ENCODE measurements at regions not wholly inside any gene's neighbourhood (a gene's known extent, or its start where the extent isn't known, plus 50 kb on each side); places are given as distances from the start of the nearest gene placed in this dataset.

DNA sequence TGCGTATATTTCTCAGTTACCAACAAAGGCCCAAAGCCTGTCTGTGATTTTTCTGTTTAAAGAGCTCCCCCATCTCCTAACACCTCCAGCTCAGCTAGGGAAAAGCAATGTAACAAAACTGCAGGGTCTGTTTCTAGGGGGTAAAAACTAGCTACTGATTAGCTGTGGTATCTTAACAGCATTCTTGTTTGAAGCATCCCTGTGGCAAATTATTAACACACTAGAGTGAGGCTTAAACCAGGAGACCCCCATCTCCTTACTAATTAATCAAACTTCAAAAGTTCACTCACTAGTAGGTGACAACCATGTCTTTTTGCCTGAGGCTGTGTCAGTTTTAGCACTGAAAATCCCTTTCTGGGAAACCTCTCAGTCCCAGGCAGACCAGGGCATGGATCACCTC, 186.2 kb upstream of the PARD3B start:
- Histone ChIP-seq H3K27ac (ENCODE audit: low read depth, low read length) (no peak overlapping the region), H3K27me3 (ENCODE audit: control insufficient read depth, insufficient read depth, low read length) (no peaks in the 10 kb centered on the region), H3K4me1 (ENCODE audit: control insufficient read depth, insufficient read depth, low read length) (peaks cover 7% of the 10 kb centered on the region), H3K36me3 (ENCODE audit: control insufficient read depth, insufficient read depth, low read length) (no peaks in the 10 kb centered on the region), H3K4me3 (ENCODE audit: low read depth, low read length) (no peak overlapping the region), H3K9me3 (ENCODE audit: control insufficient read depth, insufficient read depth, low read length) (no peaks in the 10 kb centered on the region)
- WGBS (ENCODE audit: insufficient coverage): no CpG with 5 or more reads among the region's 1 CpG
- DNase-seq (ENCODE audit: low read depth in 4 of 6, low spot score in 6 of 6): no peak

DNA sequence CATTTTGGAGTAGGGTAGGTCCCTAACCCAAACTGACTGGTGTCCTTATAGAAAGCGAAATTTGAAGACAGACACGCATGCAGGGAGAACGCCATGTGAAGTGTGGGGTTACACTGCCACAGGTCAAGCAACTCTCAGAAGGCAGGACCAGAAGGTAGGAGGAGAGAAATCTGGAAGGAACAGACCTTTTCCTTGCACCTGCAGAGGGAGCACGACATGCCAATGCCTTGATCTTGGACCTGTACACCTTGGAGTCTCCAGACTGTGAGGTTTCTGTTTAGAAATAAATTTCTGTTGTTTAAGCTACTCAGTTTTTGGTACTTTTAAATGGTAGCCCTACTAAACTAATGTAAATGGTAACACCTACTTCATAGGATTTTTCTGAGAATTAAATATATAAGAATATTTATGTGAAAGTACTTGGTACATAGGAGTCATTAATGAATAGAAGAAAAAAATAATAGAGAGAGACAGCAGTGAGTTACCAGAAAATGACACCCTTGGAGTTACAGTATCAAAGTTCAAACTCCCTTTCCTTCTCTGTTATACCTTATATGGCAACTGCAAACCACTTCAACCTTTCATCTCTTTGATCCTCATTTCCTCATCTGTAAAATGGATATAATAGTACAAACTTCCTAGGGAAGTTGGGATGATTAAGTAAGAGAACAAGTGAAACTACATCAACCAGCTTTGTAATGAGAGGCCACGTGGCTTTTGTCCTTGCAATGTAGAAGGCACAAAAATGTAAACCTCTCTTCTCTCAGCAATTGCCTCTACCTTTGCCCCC, 184.9 kb upstream of the PARD3B start:
- no peak for DNase-seq (ENCODE audit: low read depth in 4 of 6, low spot score in 6 of 6)
- Histone ChIP-seq H3K4me3 (ENCODE audit: low read depth, low read length) (no peak overlapping the region), H3K27ac (ENCODE audit: low read depth, low read length) (no peak overlapping the region), H3K9me3 (ENCODE audit: control insufficient read depth, insufficient read depth, low read length) (no peaks in the 10 kb centered on the region), H3K27me3 (ENCODE audit: control insufficient read depth, insufficient read depth, low read length) (no peaks in the 10 kb centered on the region), H3K36me3 (ENCODE audit: control insufficient read depth, insufficient read depth, low read length) (no peaks in the 10 kb centered on the region), H3K4me1 (ENCODE audit: control insufficient read depth, insufficient read depth, low read length) (peaks cover 7% of the 10 kb centered on the region)
- 100% methylated on average over 3 of the region's 5 CpGs for WGBS (ENCODE audit: insufficient coverage)

DNA sequence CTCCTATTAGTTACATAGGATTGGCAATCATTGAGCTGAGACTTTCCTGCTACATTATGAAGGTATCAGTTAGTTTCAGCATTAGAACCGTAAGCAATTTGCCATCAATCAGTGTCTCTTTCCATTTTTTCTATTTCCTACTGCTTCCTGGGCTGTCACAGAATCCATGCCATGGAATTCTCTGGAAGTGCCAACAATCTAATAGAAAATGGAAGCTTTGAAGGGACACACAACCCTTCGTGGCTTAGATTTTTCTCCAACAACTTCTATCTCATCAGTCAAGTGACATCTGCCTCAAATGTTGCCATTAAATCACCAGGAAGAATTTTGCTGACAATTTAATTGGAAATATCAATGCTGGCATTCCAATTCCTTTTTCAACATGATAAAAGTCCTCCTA, 183.5 kb upstream of the PARD3B start:
- no peaks in the 10 kb centered on the region for H3K27me3 ChIP-seq (ENCODE audit: control insufficient read depth, insufficient read depth, low read length)
- H3K27ac ChIP-seq (ENCODE audit: low read depth, low read length): no peak overlapping the region
- no peaks in the 10 kb centered on the region for H3K36me3 ChIP-seq (ENCODE audit: control insufficient read depth, insufficient read depth, low read length)
- peaks cover 7% of the 10 kb centered on the region for H3K4me1 ChIP-seq (ENCODE audit: control insufficient read depth, insufficient read depth, low read length)
- no peak overlapping the region for H3K4me3 ChIP-seq (ENCODE audit: low read depth, low read length)
- 80% methylated on average over 1 of the region's 2 CpGs for WGBS (ENCODE audit: insufficient coverage)
- DNase-seq (ENCODE audit: low read depth in 4 of 6, low spot score in 6 of 6): no peak
- H3K9me3 ChIP-seq (ENCODE audit: control insufficient read depth, insufficient read depth, low read length): no peaks in the 10 kb centered on the region

DNA sequence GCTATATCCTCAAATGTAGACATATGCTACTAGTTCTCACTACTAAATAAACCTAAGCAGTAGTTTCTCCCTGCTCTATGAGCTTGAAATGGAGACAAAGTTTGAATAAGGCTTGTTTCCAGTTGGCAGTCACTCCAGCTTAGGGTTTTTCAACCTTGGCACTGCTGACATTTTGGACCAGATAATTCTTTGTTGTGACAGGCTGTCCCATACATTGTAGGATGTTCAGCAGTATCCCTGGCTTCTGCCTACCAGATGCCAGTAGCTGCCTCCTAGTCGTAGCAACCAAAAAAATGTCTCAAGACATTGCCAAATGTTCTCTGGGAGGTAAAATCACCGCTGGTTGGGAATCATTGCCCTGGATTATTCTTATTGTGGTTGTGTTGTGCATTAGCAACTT, 182.7 kb upstream of the PARD3B start:
- Histone ChIP-seq H3K36me3 (ENCODE audit: control insufficient read depth, insufficient read depth, low read length) (no peaks in the 10 kb centered on the region), H3K27me3 (ENCODE audit: control insufficient read depth, insufficient read depth, low read length) (no peaks in the 10 kb centered on the region), H3K9me3 (ENCODE audit: control insufficient read depth, insufficient read depth, low read length) (no peaks in the 10 kb centered on the region), H3K4me3 (ENCODE audit: low read depth, low read length) (no peak overlapping the region), H3K4me1 (ENCODE audit: control insufficient read depth, insufficient read depth, low read length) (no peaks in the 10 kb centered on the region), H3K27ac (ENCODE audit: low read depth, low read length) (no peak overlapping the region)
- no CpG with 5 or more reads among the region's 2 CpGs for WGBS (ENCODE audit: insufficient coverage)
- peak in 2 of 6 donors; percentile 35 to 82 for DNase-seq (ENCODE audit: low read depth in 4 of 6, low spot score in 6 of 6)

DNA sequence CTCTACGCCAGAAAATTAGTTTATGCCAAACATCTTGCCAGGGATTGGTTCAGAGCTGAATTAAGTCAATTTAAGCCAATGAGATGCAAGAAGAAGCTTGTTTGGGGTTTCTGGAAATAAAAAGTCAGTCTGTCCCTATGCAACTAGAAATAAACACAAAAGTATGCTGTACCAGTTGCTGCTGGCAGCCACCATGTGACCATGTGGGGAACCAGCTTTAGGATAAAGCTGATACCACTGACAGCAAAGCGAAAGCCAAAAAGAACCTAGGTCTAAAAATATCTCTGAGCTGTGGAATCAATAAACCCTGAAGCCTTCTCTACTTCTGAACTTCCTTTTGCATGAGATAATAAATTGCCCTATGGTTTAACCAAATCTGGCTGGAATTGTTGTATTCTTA, 181.8 kb upstream of the PARD3B start:
- peak in 1 of 6 donors; percentile 85 for DNase-seq (ENCODE audit: low read depth in 4 of 6, low spot score in 6 of 6)
- no CpG with 5 or more reads among the region's 2 CpGs for WGBS (ENCODE audit: insufficient coverage)
- Histone ChIP-seq H3K4me3 (ENCODE audit: low read depth, low read length) (no peak overlapping the region), H3K36me3 (ENCODE audit: control insufficient read depth, insufficient read depth, low read length) (no peaks in the 10 kb centered on the region), H3K27me3 (ENCODE audit: control insufficient read depth, insufficient read depth, low read length) (no peaks in the 10 kb centered on the region), H3K27ac (ENCODE audit: low read depth, low read length) (no peak overlapping the region), H3K9me3 (ENCODE audit: control insufficient read depth, insufficient read depth, low read length) (no peaks in the 10 kb centered on the region), H3K4me1 (ENCODE audit: control insufficient read depth, insufficient read depth, low read length) (no peaks in the 10 kb centered on the region)

DNA sequence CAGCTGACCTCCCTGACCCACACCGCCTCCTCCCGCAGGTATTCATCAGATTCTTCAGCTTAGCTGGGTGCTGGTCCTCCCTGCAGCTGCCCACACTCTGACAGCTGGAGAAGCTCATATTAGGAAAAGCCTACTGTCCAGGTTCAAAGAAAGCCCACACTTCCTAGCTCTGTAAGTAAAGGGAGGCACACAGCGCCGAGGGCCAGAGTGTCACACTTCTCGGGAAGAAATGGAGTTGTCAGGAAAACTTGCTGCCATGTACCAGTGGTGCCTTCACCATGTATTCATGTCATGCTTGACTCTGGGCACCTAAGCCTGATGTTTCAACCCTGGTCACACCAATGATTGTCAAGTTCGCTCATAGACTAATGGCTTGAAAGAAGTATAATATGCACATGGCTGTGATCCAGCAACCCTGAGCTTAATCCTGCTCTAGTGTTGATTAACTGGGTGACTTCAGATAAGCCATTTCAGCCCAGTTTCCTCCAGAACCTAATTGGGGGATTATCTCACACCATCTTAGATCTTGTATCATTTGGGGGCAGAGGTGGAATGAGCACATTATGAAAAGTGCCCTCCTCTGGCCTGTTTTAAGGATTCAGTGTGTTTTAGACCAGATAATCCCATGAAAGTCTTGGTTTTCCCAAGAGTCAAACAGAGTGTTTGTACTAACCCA, 180.3 kb upstream of the PARD3B start:
- Histone ChIP-seq H3K27me3 (ENCODE audit: control insufficient read depth, insufficient read depth, low read length) (no peaks in the 10 kb centered on the region), H3K4me1 (ENCODE audit: control insufficient read depth, insufficient read depth, low read length) (no peaks in the 10 kb centered on the region), H3K27ac (ENCODE audit: low read depth, low read length) (no peak overlapping the region), H3K4me3 (ENCODE audit: low read depth, low read length) (no peak overlapping the region), H3K36me3 (ENCODE audit: control insufficient read depth, insufficient read depth, low read length) (no peaks in the 10 kb centered on the region), H3K9me3 (ENCODE audit: control insufficient read depth, insufficient read depth, low read length) (no peaks in the 10 kb centered on the region)
- WGBS (ENCODE audit: insufficient coverage): 98% methylated on average over 5 of the region's 6 CpGs
- no peak for DNase-seq (ENCODE audit: low read depth in 4 of 6, low spot score in 6 of 6)

DNA sequence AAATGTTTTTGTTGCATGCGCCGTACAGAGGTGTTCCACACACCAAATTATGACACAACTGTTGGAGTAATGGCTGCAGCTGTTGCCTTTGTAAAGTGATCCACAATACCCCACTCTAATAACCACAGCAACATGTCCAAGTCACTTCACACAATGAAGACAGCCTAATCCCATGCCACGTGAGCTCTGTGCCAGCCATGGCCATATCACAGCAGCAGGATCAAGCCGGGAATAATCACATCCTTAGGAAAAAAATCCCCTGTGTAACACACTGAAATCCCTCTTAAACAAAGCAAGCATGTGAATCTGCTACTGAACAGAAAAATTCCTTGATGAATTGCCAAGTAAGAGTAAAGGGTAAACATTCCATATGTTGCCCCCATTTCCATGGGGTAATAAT, 179.5 kb upstream of the PARD3B start:
- H3K9me3 ChIP-seq (ENCODE audit: control insufficient read depth, insufficient read depth, low read length): no peaks in the 10 kb centered on the region
- no CpG with 5 or more reads among the region's 4 CpGs for WGBS (ENCODE audit: insufficient coverage)
- no peak overlapping the region for H3K27ac ChIP-seq (ENCODE audit: low read depth, low read length)
- DNase-seq (ENCODE audit: low read depth in 4 of 6, low spot score in 6 of 6): no peak
- H3K27me3 ChIP-seq (ENCODE audit: control insufficient read depth, insufficient read depth, low read length): no peaks in the 10 kb centered on the region
- H3K4me1 ChIP-seq (ENCODE audit: control insufficient read depth, insufficient read depth, low read length): no peaks in the 10 kb centered on the region
- no peaks in the 10 kb centered on the region for H3K36me3 ChIP-seq (ENCODE audit: control insufficient read depth, insufficient read depth, low read length)
- H3K4me3 ChIP-seq (ENCODE audit: low read depth, low read length): no peak overlapping the region

DNA sequence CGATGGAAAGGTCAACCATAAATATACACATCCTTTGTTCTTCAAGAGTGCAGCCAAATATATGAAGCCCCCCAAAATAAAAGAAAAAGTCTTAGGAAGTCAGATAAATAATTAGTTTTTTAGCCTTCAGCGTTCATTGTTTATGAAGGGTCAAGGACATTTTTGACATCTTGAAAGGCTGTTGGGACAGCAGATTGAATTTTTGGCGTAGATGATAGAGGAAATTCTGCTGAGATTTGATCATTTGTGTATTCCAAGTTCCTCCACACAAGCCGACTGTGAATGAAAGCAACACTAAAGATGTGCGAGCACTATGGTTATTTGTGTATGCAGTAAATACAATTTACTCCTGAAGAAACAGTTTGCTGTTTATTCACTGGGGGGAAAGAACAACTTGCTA, 177.8 kb upstream of the PARD3B start:
- no peaks in the 10 kb centered on the region for H3K36me3 ChIP-seq (ENCODE audit: control insufficient read depth, insufficient read depth, low read length)
- H3K9me3 ChIP-seq (ENCODE audit: control insufficient read depth, insufficient read depth, low read length): no peaks in the 10 kb centered on the region
- DNase-seq (ENCODE audit: low read depth in 4 of 6, low spot score in 6 of 6): no peak
- no peaks in the 10 kb centered on the region for H3K4me1 ChIP-seq (ENCODE audit: control insufficient read depth, insufficient read depth, low read length)
- WGBS (ENCODE audit: insufficient coverage): 100% methylated on average over 1 of the region's 5 CpGs
- no peak overlapping the region for H3K4me3 ChIP-seq (ENCODE audit: low read depth, low read length)
- no peaks in the 10 kb centered on the region for H3K27me3 ChIP-seq (ENCODE audit: control insufficient read depth, insufficient read depth, low read length)
- H3K27ac ChIP-seq (ENCODE audit: low read depth, low read length): no peak overlapping the region

DNA sequence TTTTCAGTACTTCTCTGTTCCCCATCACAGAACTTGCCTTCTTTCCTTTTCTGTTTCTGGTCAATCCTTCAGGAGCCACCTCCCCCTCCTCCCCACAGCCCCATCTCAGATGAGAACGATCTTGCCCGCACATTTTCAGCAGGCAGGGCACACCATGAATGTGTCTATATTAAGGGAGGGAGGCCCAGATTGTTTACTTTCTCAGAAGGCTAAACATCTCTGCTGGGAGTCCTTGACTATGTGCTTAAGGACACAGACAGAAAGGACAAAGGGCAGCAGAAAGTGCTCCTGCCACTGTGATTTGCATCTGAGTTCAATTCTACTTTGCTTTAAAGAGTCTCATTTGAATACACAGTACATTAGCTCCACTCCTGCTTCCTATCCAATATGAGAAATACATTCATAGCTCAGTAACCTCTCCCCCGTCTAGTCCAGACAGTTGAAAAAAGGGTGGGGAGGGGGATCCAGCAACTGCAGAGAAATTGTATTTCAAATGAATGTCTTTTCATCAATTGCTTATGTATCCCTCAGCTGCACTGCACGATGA, 175.0 kb upstream of the PARD3B start:
- Histone ChIP-seq H3K36me3 (ENCODE audit: control insufficient read depth, insufficient read depth, low read length) (no peaks in the 10 kb centered on the region), H3K4me3 (ENCODE audit: low read depth, low read length) (no peak overlapping the region), H3K9me3 (ENCODE audit: control insufficient read depth, insufficient read depth, low read length) (no peaks in the 10 kb centered on the region), H3K4me1 (ENCODE audit: control insufficient read depth, insufficient read depth, low read length) (no peaks in the 10 kb centered on the region), H3K27me3 (ENCODE audit: control insufficient read depth, insufficient read depth, low read length) (no peaks in the 10 kb centered on the region), H3K27ac (ENCODE audit: low read depth, low read length) (no peak overlapping the region)
- peak in 1 of 6 donors; percentile 64 for DNase-seq (ENCODE audit: low read depth in 4 of 6, low spot score in 6 of 6)
- WGBS (ENCODE audit: insufficient coverage): no CpG with 5 or more reads among the region's 4 CpGs

DNA sequence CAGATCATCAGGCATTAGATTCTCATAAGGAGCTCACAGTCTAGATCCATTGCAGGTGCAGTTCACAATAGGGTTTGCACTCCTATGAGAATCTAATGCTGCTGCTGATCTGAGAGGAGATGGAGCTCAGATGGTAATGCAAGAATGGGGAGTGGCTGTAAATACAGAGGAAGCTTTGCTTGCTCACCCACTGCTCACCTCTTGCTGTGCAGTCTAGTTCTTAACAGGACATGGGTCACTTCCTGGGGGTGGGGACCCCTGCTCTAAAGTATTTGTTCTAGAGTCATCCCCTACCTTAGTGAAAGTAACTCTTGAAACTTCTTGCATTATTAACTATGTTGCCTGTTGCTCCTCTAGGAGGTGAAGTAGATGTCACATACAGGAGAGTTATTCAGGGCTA, 171.3 kb upstream of the PARD3B start:
- Histone ChIP-seq H3K27me3 (ENCODE audit: control insufficient read depth, insufficient read depth, low read length) (no peaks in the 10 kb centered on the region), H3K36me3 (ENCODE audit: control insufficient read depth, insufficient read depth, low read length) (no peaks in the 10 kb centered on the region), H3K4me1 (ENCODE audit: control insufficient read depth, insufficient read depth, low read length) (no peaks in the 10 kb centered on the region), H3K27ac (ENCODE audit: low read depth, low read length) (no peak overlapping the region), H3K9me3 (ENCODE audit: control insufficient read depth, insufficient read depth, low read length) (no peaks in the 10 kb centered on the region), H3K4me3 (ENCODE audit: low read depth, low read length) (no peak overlapping the region)
- DNase-seq (ENCODE audit: low read depth in 4 of 6, low spot score in 6 of 6): no peak

All from spinal cord (tissue), 9 donors.